ENCODE measurements at regions not wholly inside any gene's neighbourhood (a gene's known extent, or its start where the extent isn't known, plus 50 kb on each side); places are given as distances from the start of the nearest gene placed in this dataset.
A peak's percentile ranks its signal among the peaks of the same experiment; 100 is the strongest.
"Not testable (repeated sequence)": the region's sequence is repeated elsewhere in the genome, so short reads cannot be mapped to it uniquely, and the experiment has no call there.

- no peak for DNase-seq
Measured at GRCh38 chr22:26916236-26916635, 258.8 kb downstream of the MIAT start.

- no peak for DNase-seq
Measured at GRCh38 chr22:26918226-26918625, 260.8 kb downstream of the MIAT start.

- no peak for DNase-seq
Measured at GRCh38 chr22:26921726-26922125, 264.3 kb downstream of the MIAT start.

GRCh38 chr22:26922806-26923205 lies 265.4 kb downstream of the MIAT start:
- DNase-seq = peak in 1 of 3 donors; percentile 18

GRCh38 chr22:26923531-26923930 lies 266.1 kb downstream of the MIAT start:
- DNase-seq = no peak

GRCh38 chr22:26927821-26928220 lies 270.4 kb downstream of the MIAT start:
- DNase-seq = no peak

GRCh38 chr22:26931471-26931870 lies 274.1 kb downstream of the MIAT start:
- no peak for DNase-seq

- DNase-seq = no peak
Measured at GRCh38 chr22:26933105-26933590, 275.8 kb downstream of the MIAT start.

GRCh38 chr22:26937213-26937612 lies 279.8 kb downstream of the MIAT start:
- no peak for DNase-seq

- DNase-seq = no peak
Measured at GRCh38 chr22:26939466-26939865, 282.1 kb downstream of the MIAT start.

GRCh38 chr22:26941896-26942636 lies 284.7 kb downstream of the MIAT start:
- peak in 1 of 3 donors; percentile 19 for DNase-seq

GRCh38 chr22:26942637-26942957 lies 285.2 kb downstream of the MIAT start:
- peak in 1 of 3 donors; percentile 9 for DNase-seq

- no peak for DNase-seq
Measured at GRCh38 chr22:26945565-26945964, 288.2 kb downstream of the MIAT start.

GRCh38 chr22:26949193-26949592 lies 291.8 kb downstream of the MIAT start:
- DNase-seq = peak in 2 of 3 donors; percentile 10 to 23

- DNase-seq = not testable (repeated sequence)
Measured at GRCh38 chr22:26951139-26951538, 293.8 kb downstream of the MIAT start.

- DNase-seq = no peak
Measured at GRCh38 chr22:26952004-26952403, 294.6 kb downstream of the MIAT start.

- DNase-seq = peak in 1 of 3 donors; percentile 49
Measured at GRCh38 chr22:26952451-26953011, 295.1 kb downstream of the MIAT start.

- peak in 2 of 3 donors; percentile 29 to 75 for DNase-seq
Measured at GRCh38 chr22:26953012-26953883, 295.9 kb downstream of the MIAT start.

GRCh38 chr22:26956371-26956770 lies 299.0 kb downstream of the MIAT start:
- no peak for DNase-seq

- no peak for DNase-seq
Measured at GRCh38 chr22:26957176-26957575, 299.8 kb downstream of the MIAT start.

GRCh38 chr22:26957897-26958296 lies 300.5 kb downstream of the MIAT start:
- no peak for DNase-seq

GRCh38 chr22:26958378-26958777 lies 301.0 kb downstream of the MIAT start:
- DNase-seq = no peak

GRCh38 chr22:26964642-26965041 lies 307.3 kb downstream of the MIAT start:
- DNase-seq = no peak

Measured in muscle of back (tissue), 3 donors.